ENCODE measurements at regions not wholly inside any gene's neighbourhood (a gene's known extent, or its start where the extent isn't known, plus 50 kb on each side); places are given as distances from the start of the nearest gene placed in this dataset.

DNA sequence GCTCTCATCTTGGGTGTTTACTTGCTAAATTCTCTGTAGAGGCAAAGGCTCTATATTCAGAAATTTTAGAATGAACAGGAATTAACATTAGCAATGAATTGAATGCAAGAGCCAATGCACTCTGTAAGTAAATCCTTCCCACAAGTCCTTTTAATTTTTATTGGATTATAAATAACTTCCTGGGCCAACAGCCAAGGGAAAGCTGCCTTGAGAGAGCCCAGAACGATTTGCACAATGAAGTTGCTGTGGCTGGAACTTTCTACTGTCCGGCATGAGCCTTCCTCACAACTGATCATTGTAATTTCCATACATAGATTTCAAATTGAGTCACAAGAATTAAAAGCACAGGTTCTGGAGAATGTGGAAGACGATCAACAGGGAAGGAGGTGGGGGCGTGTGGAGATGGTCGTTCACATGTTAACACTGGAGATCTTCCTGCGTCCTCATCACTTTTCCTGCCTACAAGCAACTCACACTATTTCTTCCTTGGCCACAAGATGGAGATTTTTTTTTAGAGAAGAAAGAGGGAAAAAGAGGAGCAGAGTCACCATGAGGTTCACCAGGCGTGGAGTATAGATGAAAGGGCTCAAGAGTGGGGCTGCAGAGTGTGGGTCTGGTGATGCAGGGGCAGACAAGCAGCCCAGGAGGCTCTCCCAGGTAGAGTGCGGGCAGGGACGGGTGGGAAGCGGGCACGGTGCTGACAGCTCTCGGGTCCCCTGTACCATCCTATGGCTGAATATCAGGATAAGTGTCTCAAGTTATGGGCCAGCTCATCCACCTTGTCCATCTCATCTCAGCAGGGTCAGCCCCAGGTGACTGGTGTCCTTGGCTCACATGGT lies 110.7 kb downstream of the SOX1 start:
- intact Hi-C loops (cut with DNase I; ENCODE audit: low total_unique reads) = no loop called here
- Histone ChIP-seq H3K4me3 (no peak overlapping the region), H3K27me3 (peaks cover 0 to 9% of the 10 kb centered on the region in 2 donors), H3K27ac (no peak overlapping the region), H3K4me1 (no peaks in the 10 kb centered on the region), H3K36me3 (no peaks in the 10 kb centered on the region), H3K9me3 (peaks cover 0 to 7% (median 0%) of the 10 kb centered on the region in 3 donors)
- DNase-seq = no peak
- TF ChIP-seq, protein P1, sequence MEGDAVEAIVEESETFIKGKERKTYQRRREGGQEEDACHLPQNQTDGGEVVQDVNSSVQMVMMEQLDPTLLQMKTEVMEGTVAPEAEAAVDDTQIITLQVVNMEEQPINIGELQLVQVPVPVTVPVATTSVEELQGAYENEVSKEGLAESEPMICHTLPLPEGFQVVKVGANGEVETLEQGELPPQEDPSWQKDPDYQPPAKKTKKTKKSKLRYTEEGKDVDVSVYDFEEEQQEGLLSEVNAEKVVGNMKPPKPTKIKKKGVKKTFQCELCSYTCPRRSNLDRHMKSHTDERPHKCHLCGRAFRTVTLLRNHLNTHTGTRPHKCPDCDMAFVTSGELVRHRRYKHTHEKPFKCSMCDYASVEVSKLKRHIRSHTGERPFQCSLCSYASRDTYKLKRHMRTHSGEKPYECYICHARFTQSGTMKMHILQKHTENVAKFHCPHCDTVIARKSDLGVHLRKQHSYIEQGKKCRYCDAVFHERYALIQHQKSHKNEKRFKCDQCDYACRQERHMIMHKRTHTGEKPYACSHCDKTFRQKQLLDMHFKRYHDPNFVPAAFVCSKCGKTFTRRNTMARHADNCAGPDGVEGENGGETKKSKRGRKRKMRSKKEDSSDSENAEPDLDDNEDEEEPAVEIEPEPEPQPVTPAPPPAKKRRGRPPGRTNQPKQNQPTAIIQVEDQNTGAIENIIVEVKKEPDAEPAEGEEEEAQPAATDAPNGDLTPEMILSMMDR (IDR thresholded peaks at IDR 0.05) = no peak

DNA sequence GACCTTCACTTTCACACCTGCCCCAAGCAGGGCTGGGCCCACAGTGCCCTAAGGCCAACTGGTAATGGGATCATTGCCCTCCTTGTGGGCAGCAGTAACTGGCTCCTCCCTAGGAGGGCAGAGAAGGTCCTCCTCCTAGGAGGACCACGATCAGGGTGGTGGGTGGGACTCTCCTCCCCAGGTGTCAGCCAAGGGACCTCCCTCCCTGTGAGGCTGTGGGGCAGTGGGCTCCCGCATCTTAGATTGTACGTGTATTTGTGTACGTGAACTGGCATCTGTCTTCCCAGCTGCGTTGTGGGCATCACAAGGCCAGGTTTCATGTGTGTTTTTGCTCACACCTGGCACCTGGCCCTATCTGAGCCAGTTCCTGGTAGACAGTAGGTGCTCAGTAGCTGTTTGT lies 111.8 kb downstream of the SOX1 start:
- no peak overlapping the region for H3K4me3 ChIP-seq
- intact Hi-C loops (cut with DNase I; ENCODE audit: low total_unique reads) = no loop called here
- no peaks in the 10 kb centered on the region for H3K4me1 ChIP-seq
- H3K27ac ChIP-seq = no peak overlapping the region
- no peak for DNase-seq
- H3K27me3 ChIP-seq = peaks cover 0 to 9% of the 10 kb centered on the region in 2 donors
- no peaks in the 10 kb centered on the region for H3K36me3 ChIP-seq
- TF ChIP-seq, protein P1 (IDR thresholded peaks at IDR 0.05) = no peak
- peaks cover 0 to 7% (median 0%) of the 10 kb centered on the region in 3 donors for H3K9me3 ChIP-seq

DNA sequence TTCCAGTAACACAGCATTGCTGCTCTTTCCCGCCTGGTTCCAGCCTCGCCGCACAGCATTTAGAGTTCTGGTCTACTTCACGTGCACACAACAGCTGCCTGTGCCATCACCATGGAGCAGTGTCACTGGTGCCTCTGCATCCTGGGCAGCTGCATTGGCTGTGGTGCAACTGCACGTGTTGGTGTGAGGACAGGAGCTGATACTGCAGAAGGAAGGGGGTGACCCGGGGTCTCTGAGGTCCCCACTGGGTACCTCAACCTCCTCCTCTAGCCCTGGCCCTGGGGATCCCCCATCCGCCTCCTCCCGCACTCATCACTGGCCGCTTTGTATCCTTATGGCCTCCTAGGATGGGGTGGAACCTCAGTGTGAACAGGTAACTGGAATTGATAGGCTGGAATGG lies 112.5 kb downstream of the SOX1 start:
- peaks cover 0 to 9% of the 10 kb centered on the region in 2 donors for H3K27me3 ChIP-seq
- no peaks in the 10 kb centered on the region for H3K4me1 ChIP-seq
- DNase-seq = no peak
- H3K36me3 ChIP-seq = no peaks in the 10 kb centered on the region
- H3K4me3 ChIP-seq = no peak overlapping the region
- H3K9me3 ChIP-seq = peaks cover 0 to 4% (median 0%) of the 10 kb centered on the region in 3 donors
- intact Hi-C loops (cut with DNase I; ENCODE audit: low total_unique reads) = no loop called here
- TF ChIP-seq, protein P1 (IDR thresholded peaks at IDR 0.05) = no peak
- H3K27ac ChIP-seq = no peak overlapping the region

DNA sequence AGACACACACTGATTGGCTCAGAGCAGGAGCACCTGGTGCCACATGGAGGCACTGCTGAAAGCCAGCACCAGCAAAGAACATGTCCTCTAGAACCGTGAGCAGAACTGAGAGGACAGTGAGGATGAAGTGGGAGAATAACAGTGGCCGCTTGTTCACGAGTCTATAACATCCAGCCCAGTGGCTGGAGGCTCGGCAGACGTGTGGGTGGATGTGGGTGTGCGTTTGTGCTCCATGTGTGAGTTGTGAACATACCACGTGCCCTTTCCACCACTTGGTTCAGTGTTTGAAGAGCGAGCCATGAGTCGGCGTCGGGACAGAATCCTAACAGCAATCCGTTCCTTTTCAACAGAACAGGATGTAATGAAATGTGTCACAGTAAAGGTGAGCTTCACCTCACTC lies 113.0 kb downstream of the SOX1 start:
- Histone ChIP-seq H3K4me3 (no peak overlapping the region), H3K9me3 (no peaks in the 10 kb centered on the region), H3K4me1 (no peaks in the 10 kb centered on the region), H3K36me3 (no peaks in the 10 kb centered on the region), H3K27me3 (peaks cover 0 to 9% of the 10 kb centered on the region in 2 donors), H3K27ac (no peak overlapping the region)
- intact Hi-C loops (cut with DNase I; ENCODE audit: low total_unique reads) = no loop called here
- TF ChIP-seq, protein P1 (IDR thresholded peaks at IDR 0.05) = no peak
- DNase-seq = no peak

DNA sequence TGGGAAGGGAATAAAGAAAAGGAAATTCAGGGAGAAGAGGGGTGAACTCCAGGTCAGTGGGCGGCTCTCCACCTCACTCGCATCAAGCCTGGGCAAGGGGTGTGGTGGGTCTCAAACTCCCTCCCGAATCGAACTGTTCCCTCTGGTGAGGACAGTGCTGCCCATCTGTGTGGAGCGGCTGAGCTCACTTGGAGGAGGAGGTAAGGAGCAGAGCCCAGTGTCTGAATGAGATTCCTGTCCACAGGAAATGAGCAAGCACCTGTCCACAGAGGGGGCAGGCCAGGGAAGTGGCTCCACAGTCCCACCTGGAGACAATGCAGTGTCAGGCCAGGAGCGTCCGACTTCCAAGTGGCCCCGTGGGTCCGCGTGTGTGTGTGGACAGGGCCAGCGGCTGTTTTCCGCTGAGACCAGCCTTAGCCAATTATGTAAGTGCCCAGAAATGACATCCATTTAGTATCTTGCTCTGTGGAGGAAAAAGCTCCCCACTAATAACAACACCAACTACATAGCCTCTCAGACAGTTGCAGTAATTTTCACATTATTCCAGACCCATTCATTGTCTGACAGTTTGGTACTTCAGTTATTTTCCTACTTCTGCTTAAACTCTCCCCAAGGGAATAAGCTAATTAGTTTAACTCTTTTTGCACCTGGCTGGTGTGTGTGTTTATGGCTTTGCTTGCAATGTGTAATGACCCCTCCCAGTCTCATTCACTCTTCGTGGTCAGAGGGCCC lies 114.6 kb downstream of the SOX1 start:
- TF ChIP-seq, protein P1 (IDR thresholded peaks at IDR 0.05) = no peak
- Histone ChIP-seq H3K27me3 (peaks cover 0 to 13% of the 10 kb centered on the region in 2 donors), H3K36me3 (no peaks in the 10 kb centered on the region), H3K9me3 (no peaks in the 10 kb centered on the region), H3K4me1 (no peaks in the 10 kb centered on the region), H3K27ac (no peak overlapping the region), H3K4me3 (no peak overlapping the region)
- intact Hi-C loops (cut with DNase I; ENCODE audit: low total_unique reads) = no loop called here
- no peak for DNase-seq

Data from tibial artery (tissue), 4 donors.